Vagina (tissue), 2 donors: ENCODE measurements at regions not wholly inside any gene's neighbourhood (a gene's known extent, or its start where the extent isn't known, plus 50 kb on each side); places are given as distances from the start of the nearest gene placed in this dataset.

Experiments used
- DNase-seq, 2 donors: peaks; one replicate each; pipeline ENCODE4 v3.0.0-alpha.2; 2017; ENCODE audit errors: extremely low spot score in 2 of 2
- H3K27ac ChIP-seq: fragments of 200-600 bp; sonication (generic); one replicate; pipeline ENCODE4 v1.5.1; 2019
- H3K27me3 ChIP-seq: fragments of 200-600 bp; sonication (generic); one replicate; pipeline ENCODE4 v1.5.1; 2019
- H3K36me3 ChIP-seq, 2 donors: fragments of 200-600 bp; sonication (generic); one replicate each; pipeline ENCODE4 v1.5.1; 2017 to 2019
- H3K4me1 ChIP-seq: fragments of 200-600 bp; sonication (generic); one replicate; pipeline ENCODE4 v1.5.1; 2019
- H3K4me3 ChIP-seq, 2 donors: fragments of 200-600 bp; sonication (generic); 1 replicate in 1 of 2; 2 replicates in 1 of 2; pipeline ENCODE4 v1.5.1; 2016 to 2019
- H3K9me3 ChIP-seq: fragments of 200-600 bp; sonication (generic); one replicate; pipeline ENCODE4 v1.5.1; 2019
- CTCF ChIP-seq, 3 experiments: fragments of 450-650 bp in 2 of 3; fragments of 200-600 bp in 1 of 3; sonication (generic) in 1 of 3; IDR thresholded peaks; one replicate each; pipeline ENCODE4 v1.5.1; 2017 to 2019; ENCODE audit warnings: antibody characterized with exemption in 3 of 3, mild to moderate bottlenecking in 2 of 3, moderate library complexity in 2 of 3
- POLR2A ChIP-seq, 2 donors: fragments of 450-650 bp; IDR thresholded peaks; one replicate each; pipeline ENCODE4 v1.6.1; 2017; ENCODE audit warnings: antibody characterized with exemption in 2 of 2, mild to moderate bottlenecking in 2 of 2, moderate library complexity in 2 of 2
- POLR2AphosphoS5 ChIP-seq, 2 donors: sonication (generic); formaldehyde crosslinking; IDR thresholded peaks; one replicate each; pipeline ENCODE4 v1.9.0; 2017; ENCODE audit warnings: antibody characterized with exemption in 2 of 2, mild to moderate bottlenecking in 2 of 2, low read depth in 1 of 2; ENCODE audit not compliant: insufficient read depth in 1 of 2
- intact Hi-C: fragments of 100-400 bp; cut with DNase I; formaldehyde crosslinking; loops from one replicate; pipeline ENCODE4 v1.15.1; 2023

GRCh38 chr1:60911966-60912697, 170.2 kb upstream of the NFIA start:
- no peaks in the 10 kb centered on the region for H3K36me3 ChIP-seq
- H3K27ac ChIP-seq = no peak overlapping the region
- H3K4me3 ChIP-seq = no peak overlapping the region
- no peak for DNase-seq
- no peaks in the 10 kb centered on the region for H3K9me3 ChIP-seq
- H3K4me1 ChIP-seq = no peaks in the 10 kb centered on the region
- TF ChIP-seq POLR2AphosphoS5 (IDR thresholded peaks at IDR 0.05; ENCODE audit: insufficient read depth in 1 of 2, low read depth in 1 of 2) (no peak), CTCF (IDR thresholded peaks at IDR 0.05) (no peak), POLR2A (IDR thresholded peaks at IDR 0.05) (no peak)
- intact Hi-C loops = no loop called here
- no peaks in the 10 kb centered on the region for H3K27me3 ChIP-seq

GRCh38 chr1:60908159-60908558, 174.2 kb upstream of the NFIA start:
- no peak for TF ChIP-seq CTCF (IDR thresholded peaks at IDR 0.05)
- no peak for TF ChIP-seq POLR2AphosphoS5 (IDR thresholded peaks at IDR 0.05; ENCODE audit: insufficient read depth in 1 of 2, low read depth in 1 of 2)
- TF ChIP-seq POLR2A (IDR thresholded peaks at IDR 0.05) = no peak
- no peak overlapping the region for H3K27ac ChIP-seq
- H3K4me1 ChIP-seq = peaks cover 10% of the 10 kb centered on the region
- no peaks in the 10 kb centered on the region for H3K9me3 ChIP-seq
- H3K4me3 ChIP-seq = no peak overlapping the region
- no peak for DNase-seq
- no peaks in the 10 kb centered on the region for H3K36me3 ChIP-seq
- no peaks in the 10 kb centered on the region for H3K27me3 ChIP-seq
- intact Hi-C loops = no loop called here

DNA sequence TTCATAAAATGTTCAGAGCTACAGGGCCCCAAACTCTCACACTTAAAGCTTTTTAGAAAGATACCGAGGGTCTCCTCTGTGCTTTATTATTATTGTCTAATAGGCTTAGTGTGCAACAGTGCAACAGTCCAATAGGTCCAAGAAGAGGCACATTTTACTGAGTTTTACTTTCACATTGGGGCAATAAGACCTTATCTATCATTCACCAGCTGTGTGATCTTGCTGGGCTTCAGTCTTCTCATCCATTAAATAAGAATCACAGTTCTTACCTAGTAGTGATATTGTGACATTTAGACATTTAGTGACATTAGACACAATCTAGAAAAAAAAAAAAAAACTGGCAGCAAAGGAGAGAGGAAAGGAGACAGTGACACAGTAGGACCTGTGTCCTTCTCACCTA, 175.8 kb upstream of the NFIA start:
- intact Hi-C loops = no loop called here
- Histone ChIP-seq H3K9me3 (no peaks in the 10 kb centered on the region), H3K4me3 (no peak overlapping the region), H3K4me1 (peaks cover 10% of the 10 kb centered on the region), H3K27ac (no peak overlapping the region), H3K27me3 (no peaks in the 10 kb centered on the region), H3K36me3 (no peaks in the 10 kb centered on the region)
- DNase-seq = no peak
- TF ChIP-seq CTCF (IDR thresholded peaks at IDR 0.05) (no peak), POLR2AphosphoS5 (IDR thresholded peaks at IDR 0.05; ENCODE audit: insufficient read depth in 1 of 2, low read depth in 1 of 2) (no peak), POLR2A (IDR thresholded peaks at IDR 0.05) (no peak)

- TF ChIP-seq POLR2A (IDR thresholded peaks at IDR 0.05) (no peak), CTCF (IDR thresholded peaks at IDR 0.05) (no peak), POLR2AphosphoS5 (IDR thresholded peaks at IDR 0.05; ENCODE audit: insufficient read depth in 1 of 2, low read depth in 1 of 2) (no peak)
- no peaks in the 10 kb centered on the region for H3K36me3 ChIP-seq
- H3K4me1 ChIP-seq = peaks cover 10% of the 10 kb centered on the region
- no peaks in the 10 kb centered on the region for H3K27me3 ChIP-seq
- no peak overlapping the region for H3K4me3 ChIP-seq
- intact Hi-C loops = no loop called here
- H3K9me3 ChIP-seq = no peaks in the 10 kb centered on the region
- DNase-seq = no peak
- H3K27ac ChIP-seq = no peak overlapping the region
These were observed 176.3 kb upstream of the NFIA start for GRCh38 chr1:60906039-60906438.

DNA sequence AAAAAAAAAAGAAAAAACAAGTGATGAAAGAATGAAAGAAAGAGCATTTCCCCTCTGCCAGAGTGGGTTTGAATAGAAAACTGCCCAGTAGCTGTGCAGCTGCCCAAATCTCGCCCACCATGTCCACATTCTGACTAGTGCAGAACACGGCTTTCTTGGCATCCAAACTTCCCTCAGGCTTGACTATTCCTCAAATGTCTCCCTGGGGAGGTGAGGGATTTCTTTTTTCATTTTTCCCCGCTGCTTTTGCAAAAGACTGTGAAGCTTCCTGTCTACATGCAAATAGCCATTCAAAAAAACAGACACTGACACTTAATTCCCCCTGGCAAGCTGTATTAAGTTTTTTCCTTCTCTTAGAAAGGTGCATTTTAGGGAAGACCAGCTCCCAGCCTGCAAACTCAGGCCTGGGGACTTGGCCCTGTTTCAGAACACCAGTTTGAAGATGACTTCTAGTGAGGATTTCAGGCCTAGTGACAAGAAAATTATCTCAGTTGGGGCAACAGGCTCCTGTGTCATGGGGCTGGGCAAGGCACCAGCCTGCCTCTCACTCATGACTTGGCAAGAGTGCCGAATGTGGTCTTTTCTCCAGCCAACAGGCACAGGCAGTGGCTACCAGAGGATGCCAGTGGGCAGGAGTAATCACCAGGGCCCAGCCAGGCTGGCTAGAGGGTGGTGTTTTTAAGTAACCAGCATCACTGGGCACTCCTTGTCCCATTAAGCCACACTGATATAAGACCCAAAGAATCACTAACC, 178.1 kb upstream of the NFIA start:
- Histone ChIP-seq H3K9me3 (no peaks in the 10 kb centered on the region), H3K27me3 (no peaks in the 10 kb centered on the region), H3K4me3 (no peak overlapping the region), H3K27ac (peak overlapping the region; percentile 37), H3K36me3 (no peaks in the 10 kb centered on the region), H3K4me1 (peaks cover 10% of the 10 kb centered on the region)
- intact Hi-C loops = no loop called here
- no peak for DNase-seq
- no peak for TF ChIP-seq POLR2A (IDR thresholded peaks at IDR 0.05)
